Caco-2 (cell line): ENCODE measurements at regions not wholly inside any gene's neighbourhood (a gene's known extent, or its start where the extent isn't known, plus 50 kb on each side); places are given as distances from the start of the nearest gene placed in this dataset.

ENCODE experiments used
- BruUV-seq: library from RNA; stranded (reverse); fragments of 400-500 nt; replicated peaks from 2 replicates; lab custom pipeline; 2021; lab: Mats Ljungman, UMichigan
- CTCF ChIA-PET: fragments of 300-600 bp; sonication (Branson Sonifier 250); formaldehyde crosslinking; loops from one replicate; lab custom pipeline; 2022; ENCODE audit warnings: antibody characterized with exemption; lab: Charles Lee
- POLR2A ChIA-PET: fragments of 300-600 bp; sonication (Branson Sonifier 250); formaldehyde crosslinking; loops from one replicate; lab custom pipeline; 2022; ENCODE audit warnings: antibody characterized with exemption; lab: Charles Lee
- DNase-seq, 2 experiments: peaks; one replicate each; pipeline versions ENCODE4 v3.0.0 to v3.0.0-alpha.2; 2020 to 2022
- H3K27me3 ChIP-seq: replicated peaks from 2 replicates; pipeline ENCODE4 v1.6.0; 2011; ENCODE audit warnings: low read length; ENCODE audit not compliant: control insufficient read depth, insufficient read depth
- H3K36me3 ChIP-seq: 2 replicates; pipeline ENCODE4 v1.5.1; 2011; ENCODE audit warnings: low read length; ENCODE audit not compliant: control insufficient read depth, insufficient read depth
- H3K4me1 ChIP-seq: fragments of 250-450 bp; sonication (Bioruptor Pico); 2 replicates; pipeline ENCODE4 v1.5.1; 2020; ENCODE audit warnings: mild to moderate bottlenecking
- H3K4me3 ChIP-seq: 2 replicates; pipeline ENCODE4 v1.5.1; 2011; ENCODE audit warnings: low read depth, mild to moderate bottlenecking, control low read depth, low read length
- H3K9me3 ChIP-seq: fragments of 250-450 bp; sonication (Bioruptor Pico); 2 replicates; pipeline ENCODE4 v1.5.1; 2020; ENCODE audit warnings: mild to moderate bottlenecking, moderate library complexity
- H3K27ac Mint-ChIP-seq: one replicate; pipeline ENCODE4 v1.8.0; 2022; ENCODE audit warnings: mixed read lengths; ENCODE audit not compliant: unreplicated experiment
- H3K27me3 Mint-ChIP-seq: one replicate; pipeline ENCODE4 v1.8.0; 2022; ENCODE audit warnings: mixed read lengths; ENCODE audit not compliant: insufficient read depth, unreplicated experiment
- H3K36me3 Mint-ChIP-seq: one replicate; pipeline ENCODE4 v1.8.0; 2022; ENCODE audit warnings: mild to moderate bottlenecking, mixed read lengths; ENCODE audit not compliant: insufficient read depth, unreplicated experiment
- H3K4me1 Mint-ChIP-seq: one replicate; pipeline ENCODE4 v1.8.0; 2022; ENCODE audit warnings: low read depth, mixed read lengths; ENCODE audit not compliant: unreplicated experiment
- H3K4me3 Mint-ChIP-seq: one replicate; pipeline ENCODE4 v1.8.0; 2022; ENCODE audit warnings: mild to moderate bottlenecking, moderate library complexity, mixed read lengths; ENCODE audit not compliant: unreplicated experiment
- H3K9me3 Mint-ChIP-seq: one replicate; pipeline ENCODE4 v1.8.0; 2022; ENCODE audit warnings: mixed read lengths; ENCODE audit not compliant: unreplicated experiment
- CTCF ChIP-seq, 2 experiments: fragments of 200-600 bp in 1 of 2; IDR thresholded peaks; 1 replicate in 1 of 2; 2 replicates in 1 of 2; pipeline versions ENCODE4 v1.5.1 to v1.8.0; 2011 to 2022; ENCODE audit warnings: antibody characterized with exemption in 1 of 2, control low read depth in 1 of 2, inconsistent platforms in 1 of 2, low read depth in 1 of 2, low read length in 1 of 2, mild to moderate bottlenecking in 1 of 2, moderate library complexity in 1 of 2; ENCODE audit not compliant: insufficient read depth in 1 of 2, severe bottlenecking in 1 of 2, unreplicated experiment in 1 of 2
- intact Hi-C: fragments of 100-400 bp; cut with micrococcal nuclease; formaldehyde crosslinking; loops from one replicate; pipeline ENCODE4 v1.10.0; 2022; ENCODE audit not compliant: unreplicated experiment

- H3K9me3 ChIP-seq: no peaks in the 10 kb centered on the region
- no peak overlapping the region for H3K4me3 Mint-ChIP-seq
- ChIA-PET POLR2A (no interaction called here), CTCF (no interaction called here)
- intact Hi-C loops: no loop called here
- no peaks in the 10 kb centered on the region for H3K36me3 Mint-ChIP-seq
- no peaks in the 10 kb centered on the region for H3K4me1 Mint-ChIP-seq
- no peak overlapping the region for H3K27ac Mint-ChIP-seq
- H3K27me3 Mint-ChIP-seq: no peaks in the 10 kb centered on the region
- H3K9me3 Mint-ChIP-seq: no peaks in the 10 kb centered on the region
- DNase-seq: no peak
- no peaks in the 10 kb centered on the region for H3K36me3 ChIP-seq
- no peak for TF ChIP-seq CTCF (IDR thresholded peaks at IDR 0.05; ENCODE audit: insufficient read depth in 1 of 2, low read depth in 1 of 2, low read length in 1 of 2, severe bottlenecking in 1 of 2, unreplicated experiment in 1 of 2)
- H3K27me3 ChIP-seq: no peaks in the 10 kb centered on the region
- no TSS peak for BruUV-seq
- no peaks in the 10 kb centered on the region for H3K4me1 ChIP-seq
- H3K4me3 ChIP-seq: no peak overlapping the region
Measured at GRCh38 chr3:148054999-148055398, 642.7 kb upstream of the AGTR1 start.

- ChIA-PET CTCF (no interaction called here), POLR2A (no interaction called here)
- intact Hi-C loops: no loop called here
- no peak overlapping the region for H3K4me3 Mint-ChIP-seq
- H3K4me1 Mint-ChIP-seq: no peaks in the 10 kb centered on the region
- no TSS peak for BruUV-seq
- no peak for TF ChIP-seq CTCF (IDR thresholded peaks at IDR 0.05; ENCODE audit: insufficient read depth in 1 of 2, low read depth in 1 of 2, low read length in 1 of 2, severe bottlenecking in 1 of 2, unreplicated experiment in 1 of 2)
- no peaks in the 10 kb centered on the region for H3K9me3 Mint-ChIP-seq
- no peaks in the 10 kb centered on the region for H3K9me3 ChIP-seq
- DNase-seq: no peak
- H3K27me3 Mint-ChIP-seq: no peaks in the 10 kb centered on the region
- H3K27me3 ChIP-seq: no peaks in the 10 kb centered on the region
- no peaks in the 10 kb centered on the region for H3K4me1 ChIP-seq
- no peak overlapping the region for H3K27ac Mint-ChIP-seq
- H3K36me3 ChIP-seq: no peaks in the 10 kb centered on the region
- no peak overlapping the region for H3K4me3 ChIP-seq
- no peaks in the 10 kb centered on the region for H3K36me3 Mint-ChIP-seq
Measured at GRCh38 chr3:148062590-148062989, 635.1 kb upstream of the AGTR1 start.

- no peaks in the 10 kb centered on the region for H3K36me3 Mint-ChIP-seq
- no peaks in the 10 kb centered on the region for H3K9me3 Mint-ChIP-seq
- no peaks in the 10 kb centered on the region for H3K4me1 Mint-ChIP-seq
- H3K27ac Mint-ChIP-seq: no peak overlapping the region
- Histone ChIP-seq H3K9me3 (no peaks in the 10 kb centered on the region), H3K4me3 (no peak overlapping the region), H3K36me3 (no peaks in the 10 kb centered on the region), H3K4me1 (no peaks in the 10 kb centered on the region), H3K27me3 (no peaks in the 10 kb centered on the region)
- no peak overlapping the region for H3K4me3 Mint-ChIP-seq
- BruUV-seq: no TSS peak
- ChIA-PET POLR2A (no interaction called here), CTCF (no interaction called here)
- intact Hi-C loops: no loop called here
- no peak for TF ChIP-seq CTCF (IDR thresholded peaks at IDR 0.05; ENCODE audit: insufficient read depth in 1 of 2, low read depth in 1 of 2, low read length in 1 of 2, severe bottlenecking in 1 of 2, unreplicated experiment in 1 of 2)
- H3K27me3 Mint-ChIP-seq: no peaks in the 10 kb centered on the region
- no peak for DNase-seq
Measured at GRCh38 chr3:148066802-148067201, 630.9 kb upstream of the AGTR1 start.
